GM19023 (cell line): ENCODE measurements at regions not wholly inside any gene's neighbourhood (a gene's known extent, or its start where the extent isn't known, plus 50 kb on each side); places are given as distances from the start of the nearest gene placed in this dataset.

ENCODE experiments used
- ATAC-seq: cut with Tn5 transposase; IDR thresholded peaks from one replicate; pipeline ENCODE4 v1.9.1; 2021; ENCODE audit warnings: mild to moderate bottlenecking, moderate library complexity; ENCODE audit not compliant: unreplicated experiment

DNA sequence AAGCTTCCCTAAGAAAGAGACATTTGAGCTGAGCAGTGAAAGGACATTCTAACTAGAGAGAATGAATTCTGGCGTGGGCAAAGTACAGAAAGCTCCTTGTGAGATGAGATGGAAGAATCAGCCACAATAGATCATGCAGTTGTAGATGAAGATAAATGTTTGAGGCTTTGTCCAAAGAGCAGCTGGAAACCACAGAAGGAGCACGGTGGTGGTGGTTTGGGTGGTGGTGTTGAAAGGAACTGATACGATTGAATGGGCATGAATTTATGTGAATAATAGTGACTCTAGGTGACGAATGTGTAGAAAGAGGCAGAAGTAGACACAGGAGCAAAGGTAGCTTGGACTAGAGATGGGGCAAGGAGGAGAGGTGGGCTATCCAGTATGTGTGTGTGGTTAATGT lies 260.5 kb upstream of the TMTC1 start:
- ATAC-seq = no peak

DNA sequence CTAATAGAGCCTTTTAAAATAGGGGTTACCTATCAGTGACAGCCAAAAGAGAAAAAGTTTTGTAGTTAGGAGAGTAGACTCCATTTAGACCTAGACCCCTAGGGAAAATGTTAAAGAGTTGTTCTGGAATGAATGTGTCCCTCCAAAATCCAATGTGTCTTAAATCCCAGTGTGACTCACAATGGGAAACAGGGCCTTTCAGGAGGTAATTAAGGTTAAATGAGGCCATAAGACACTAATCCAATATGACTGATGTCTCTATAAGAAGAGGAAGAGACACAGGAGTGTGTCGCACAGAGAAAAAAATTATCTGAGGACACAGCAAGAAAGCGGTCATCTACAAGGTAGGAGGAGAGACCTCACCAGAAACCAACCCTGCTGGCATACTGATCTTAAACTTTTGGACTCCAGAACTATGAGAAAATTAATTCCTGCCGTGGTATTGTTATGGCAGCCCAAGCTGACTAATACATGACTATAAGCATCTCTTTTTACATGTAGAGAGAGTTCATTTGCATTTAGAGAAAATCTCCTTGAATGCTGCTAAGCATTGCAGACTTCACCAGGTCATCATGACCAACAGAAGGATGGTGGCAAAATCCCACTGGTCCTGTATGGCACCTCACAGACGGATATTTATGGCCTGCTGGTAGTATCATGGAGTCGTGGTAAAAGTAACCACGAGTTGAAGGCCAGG lies 259.6 kb upstream of the TMTC1 start:
- ATAC-seq = no peak

DNA sequence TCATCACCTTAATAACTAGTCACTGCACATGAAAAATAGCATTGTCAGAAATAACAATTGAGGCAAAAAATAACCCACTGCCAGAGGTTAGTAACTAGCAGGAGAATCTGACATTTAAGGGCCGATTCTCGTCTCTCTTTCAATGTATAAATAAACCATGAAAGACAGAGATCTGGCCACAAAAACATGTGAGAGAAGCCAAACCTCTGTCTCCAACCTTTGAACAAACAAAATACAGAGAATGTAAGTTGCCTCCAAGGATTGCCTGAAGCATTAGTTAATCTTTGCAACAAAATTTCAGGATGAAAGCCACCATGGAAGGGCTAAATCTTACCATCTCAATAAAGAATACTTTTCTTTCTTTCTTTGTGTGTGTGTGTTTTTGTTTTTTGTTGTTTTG lies 257.4 kb upstream of the TMTC1 start:
- no peak for ATAC-seq

DNA sequence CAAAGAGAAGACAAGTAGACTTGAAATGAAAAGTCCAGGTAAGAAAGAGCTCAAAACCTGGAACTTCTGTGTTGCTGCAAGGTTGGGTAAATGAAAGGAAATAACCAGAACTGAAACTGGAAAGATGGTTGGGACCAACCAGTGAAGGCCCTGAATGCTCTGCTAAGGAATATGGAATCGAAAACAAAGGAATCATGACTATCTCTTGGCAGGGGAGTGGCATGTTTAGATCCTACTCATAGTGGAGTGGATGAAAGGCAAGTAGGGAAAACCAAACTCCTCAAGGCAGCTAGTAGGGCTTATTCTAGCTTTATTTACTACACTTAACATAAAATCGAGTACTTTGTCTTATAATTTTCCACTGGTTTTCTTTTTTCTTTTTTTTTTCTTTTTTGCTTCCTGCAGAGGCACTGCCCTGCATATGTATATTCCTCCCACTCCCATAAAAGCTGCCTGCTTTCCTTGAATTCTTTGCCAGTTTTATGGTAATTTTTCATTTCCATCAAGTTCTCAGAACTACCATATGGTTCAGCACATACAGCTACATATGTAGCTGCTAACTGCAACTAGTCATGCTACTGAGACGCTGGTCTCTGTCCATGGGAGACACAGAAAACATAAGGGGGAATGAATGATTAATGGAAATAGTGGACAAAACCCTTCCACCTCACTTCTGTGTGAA lies 247.1 kb upstream of the TMTC1 start:
- ATAC-seq = no peak

DNA sequence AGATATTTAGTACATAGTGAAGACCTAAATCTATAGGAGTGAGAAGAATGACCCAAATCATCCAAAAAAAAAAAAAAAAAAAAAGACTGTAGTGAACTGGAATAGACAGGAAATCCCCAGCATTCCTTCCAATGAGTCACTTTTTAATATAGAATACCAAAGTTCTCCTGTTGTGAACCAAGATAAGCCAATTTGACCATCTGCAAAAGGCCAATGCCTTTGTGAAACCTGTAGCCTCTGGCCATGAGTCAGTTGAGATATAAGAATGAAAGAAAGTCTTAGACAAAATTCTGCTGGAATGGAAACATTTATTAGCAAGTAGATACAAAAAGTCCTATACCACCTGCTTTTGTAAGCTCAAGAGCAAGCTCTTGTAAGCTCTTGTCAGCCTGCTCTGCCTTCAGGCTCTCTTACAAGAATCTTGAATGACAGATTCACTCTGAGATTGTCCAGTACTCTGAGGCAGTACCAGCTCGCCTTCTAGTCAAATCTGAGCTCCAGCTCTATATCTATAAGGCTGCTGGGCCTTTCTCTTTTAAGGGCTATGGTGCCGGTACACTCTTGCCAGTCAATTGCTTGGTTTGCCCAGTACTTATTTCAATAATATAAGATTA lies 243.0 kb upstream of the TMTC1 start:
- no peak for ATAC-seq

DNA sequence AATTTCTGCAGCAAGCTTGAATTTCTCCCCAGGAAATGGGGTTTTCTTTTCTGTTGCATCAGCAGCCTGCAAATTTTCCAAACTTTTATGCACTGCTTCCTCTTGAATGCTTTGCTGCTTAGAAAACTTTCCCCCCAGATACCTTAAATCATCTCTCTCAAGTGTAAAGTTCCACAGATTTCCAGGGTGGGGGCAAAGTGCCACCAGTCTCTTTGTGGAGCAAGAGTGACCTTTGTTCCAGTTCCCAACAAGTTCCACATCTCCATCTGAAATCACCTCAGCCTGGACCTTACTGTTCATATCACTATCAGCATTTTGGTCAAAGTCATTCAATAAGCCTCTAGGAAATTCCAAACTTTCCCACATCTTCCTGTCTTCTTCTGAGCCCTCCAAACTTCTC lies 241.6 kb upstream of the TMTC1 start:
- no peak for ATAC-seq

DNA sequence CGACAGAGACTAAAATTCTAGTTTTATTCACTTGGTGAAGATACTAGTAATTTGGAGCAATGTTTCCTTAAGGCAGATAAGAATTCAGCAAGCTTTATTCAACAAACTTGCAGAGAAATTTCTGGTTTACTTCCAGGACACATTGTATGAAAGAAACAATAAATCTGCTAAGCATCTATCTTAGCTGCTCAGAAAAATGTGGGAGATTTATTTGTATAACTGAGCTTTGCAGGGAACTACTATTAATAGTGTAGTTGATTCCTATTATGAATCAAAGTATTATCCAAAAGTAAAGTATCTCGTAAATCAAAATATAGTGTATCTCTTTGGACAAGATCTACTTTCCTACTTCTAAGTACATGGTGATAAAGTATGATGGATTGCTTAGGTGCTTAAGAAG lies 239.4 kb upstream of the TMTC1 start:
- ATAC-seq = no peak

DNA sequence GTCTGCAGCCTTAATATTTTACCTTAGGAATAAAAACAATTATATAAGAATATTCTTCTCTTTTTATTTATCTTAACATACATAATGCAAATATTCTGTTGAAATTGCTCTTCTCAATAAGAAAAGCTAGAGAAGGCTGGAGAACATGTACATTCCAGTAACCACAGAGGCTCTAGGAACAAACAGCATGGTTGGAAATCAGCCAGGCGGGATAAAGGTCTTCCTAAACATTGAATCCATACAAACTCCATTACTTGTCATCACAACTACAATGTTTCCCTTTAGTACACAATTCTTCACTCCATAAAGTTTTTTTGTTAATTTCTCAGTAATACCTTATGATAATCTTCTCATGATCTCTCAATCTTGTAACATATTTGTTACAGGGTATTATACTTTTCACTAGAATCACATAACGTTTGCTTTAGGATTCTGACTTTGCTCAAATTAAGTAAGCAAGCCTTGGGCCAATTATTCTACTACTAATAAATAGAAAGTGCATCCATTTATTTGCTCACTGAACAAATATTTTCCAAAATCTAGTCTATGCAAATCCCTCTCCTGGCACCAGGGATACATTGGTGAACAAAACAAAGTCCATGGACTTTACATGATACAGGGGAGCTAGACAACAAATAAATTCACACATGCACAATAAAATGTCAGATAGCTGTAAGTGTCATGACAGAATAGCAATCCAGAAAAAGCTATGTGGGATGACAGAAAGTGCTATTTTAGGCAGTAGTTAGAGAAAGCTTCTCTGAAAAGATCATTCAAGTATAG lies 237.5 kb upstream of the TMTC1 start:
- no peak for ATAC-seq

DNA sequence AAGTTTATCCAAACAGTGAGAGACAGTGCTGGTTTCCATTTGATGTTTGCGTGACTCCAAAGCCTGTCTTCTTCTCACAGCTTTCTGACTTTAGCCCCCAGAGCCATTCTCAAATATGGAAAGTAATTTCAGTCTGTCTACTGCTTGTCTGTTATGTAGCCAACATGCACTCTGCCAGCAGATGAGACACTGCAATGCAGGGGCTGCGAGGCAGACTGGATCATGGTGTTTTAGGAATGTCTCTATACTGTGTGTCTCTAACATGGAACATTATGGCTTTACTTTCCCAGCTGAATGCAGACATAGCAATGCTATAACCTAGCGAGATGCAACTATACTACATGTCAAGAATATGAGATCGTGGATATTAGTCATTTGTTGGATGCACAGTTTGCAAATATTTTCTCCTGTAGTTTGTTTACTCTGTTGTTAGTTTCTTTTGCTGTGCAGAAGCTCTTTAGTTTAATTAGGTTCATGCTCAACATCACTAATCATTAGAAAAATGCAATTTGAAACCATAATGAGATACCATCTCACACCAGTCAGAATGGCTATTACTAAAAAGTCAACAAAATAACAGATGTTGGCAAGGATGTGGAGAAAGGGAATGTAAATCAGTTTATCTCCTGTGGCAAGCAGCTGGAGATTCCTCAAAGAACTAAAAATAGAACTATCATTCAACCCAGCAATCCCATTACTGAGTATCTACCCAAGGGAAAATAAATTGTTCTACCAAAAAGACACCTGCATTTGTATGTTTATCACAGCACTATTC lies 235.8 kb upstream of the TMTC1 start:
- no peak for ATAC-seq

DNA sequence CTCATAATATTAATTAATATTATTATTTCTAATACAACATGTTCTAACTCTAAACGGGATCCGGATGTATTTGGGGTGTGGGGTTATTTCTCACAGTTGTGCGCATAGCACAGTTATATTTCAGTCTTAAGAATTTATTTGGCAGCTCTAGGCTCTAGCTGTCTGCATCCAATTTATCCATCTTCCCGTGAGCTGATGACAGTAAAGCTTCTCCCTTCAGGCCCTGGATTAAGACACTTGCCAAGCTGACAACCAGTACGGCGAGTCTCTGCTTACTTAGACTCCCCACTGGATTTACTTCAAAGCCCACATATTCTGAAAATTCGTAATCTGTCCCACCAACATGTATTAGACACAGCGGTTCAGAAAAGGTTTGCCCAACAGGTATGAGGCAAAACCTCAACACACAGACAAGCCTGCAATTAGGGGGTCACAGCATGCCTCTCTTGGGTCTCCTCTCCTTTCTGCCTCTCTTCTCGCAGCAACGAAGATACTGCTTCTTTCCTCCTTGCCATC lies 232.9 kb upstream of the TMTC1 start:
- ATAC-seq = no peak

DNA sequence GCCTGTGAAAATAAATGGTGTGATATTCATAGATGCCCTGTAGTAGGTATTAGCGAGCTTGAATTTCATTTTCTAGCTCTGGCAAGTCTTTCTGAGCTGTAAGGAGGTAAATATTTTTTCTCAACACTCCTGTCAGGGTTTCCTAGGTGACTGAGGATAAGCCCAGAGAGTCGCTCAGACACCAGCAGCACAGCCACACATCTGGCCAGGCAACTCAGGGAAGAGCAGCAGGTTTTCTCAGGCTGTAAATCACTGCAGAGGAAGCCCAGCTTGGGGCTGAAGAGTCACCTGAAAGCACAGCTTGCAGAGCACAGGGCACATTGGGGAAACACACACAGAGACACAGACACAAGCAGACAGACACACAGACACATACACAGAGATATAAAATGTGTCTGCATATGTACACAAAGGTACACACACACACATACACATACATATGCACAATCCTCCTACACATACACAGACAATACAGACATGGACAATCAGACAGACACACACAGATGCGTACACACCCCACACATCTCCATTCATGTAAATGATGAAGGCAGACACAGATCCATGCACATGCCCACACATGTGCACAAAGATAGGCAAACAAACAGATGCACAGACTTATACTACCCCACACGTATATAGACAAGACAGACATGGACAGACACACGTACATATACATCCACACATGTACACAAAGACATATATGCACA lies 232.0 kb upstream of the TMTC1 start:
- no peak for ATAC-seq

DNA sequence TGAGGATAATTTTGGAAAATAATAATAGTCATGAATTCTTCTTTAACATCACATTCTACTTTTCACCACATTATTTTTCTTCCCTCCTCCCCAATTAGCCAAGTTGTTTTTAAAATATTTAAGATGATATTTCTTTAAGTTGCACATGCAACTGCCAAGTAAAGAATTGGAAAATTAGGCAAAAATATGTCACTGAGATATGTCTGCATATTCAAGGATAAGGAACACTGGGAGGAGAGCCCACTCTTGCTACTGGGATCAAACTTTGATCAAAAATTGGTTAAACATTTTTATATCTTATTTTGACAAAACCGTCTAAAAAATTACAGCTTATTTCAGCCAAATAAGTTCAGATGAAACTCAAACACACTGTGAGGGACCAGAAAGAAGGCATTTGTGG lies 231.2 kb upstream of the TMTC1 start:
- no peak for ATAC-seq

DNA sequence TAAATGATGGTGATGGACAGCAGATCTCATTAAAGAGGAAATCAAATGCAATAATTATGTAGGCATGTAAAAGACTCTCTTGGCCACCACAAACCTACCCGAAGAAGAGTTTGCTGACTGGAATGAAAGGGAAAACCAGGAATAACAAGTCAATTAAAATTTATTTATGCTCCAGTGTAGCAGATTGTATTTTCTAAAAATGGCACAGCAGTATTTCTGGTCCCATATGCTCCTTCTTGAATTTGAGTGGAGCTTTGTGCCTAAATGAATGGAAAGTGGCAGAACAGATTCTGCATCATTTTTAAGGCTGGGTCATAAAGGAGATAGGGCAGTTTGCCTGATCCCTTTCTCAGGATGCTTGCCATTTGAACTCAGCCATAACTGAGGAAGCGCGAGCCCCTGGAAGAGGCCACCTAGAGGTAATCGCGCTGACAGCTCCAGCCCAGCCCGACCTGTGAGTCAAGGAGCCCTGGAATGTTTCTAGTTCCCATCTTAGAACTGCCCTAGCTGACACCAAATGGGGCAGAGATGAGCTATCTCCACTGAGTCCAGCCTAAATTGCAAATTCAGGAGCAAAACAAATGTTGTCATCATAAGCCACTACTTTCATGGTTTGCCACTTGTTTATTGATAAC lies 229.2 kb upstream of the TMTC1 start:
- ATAC-seq = no peak

DNA sequence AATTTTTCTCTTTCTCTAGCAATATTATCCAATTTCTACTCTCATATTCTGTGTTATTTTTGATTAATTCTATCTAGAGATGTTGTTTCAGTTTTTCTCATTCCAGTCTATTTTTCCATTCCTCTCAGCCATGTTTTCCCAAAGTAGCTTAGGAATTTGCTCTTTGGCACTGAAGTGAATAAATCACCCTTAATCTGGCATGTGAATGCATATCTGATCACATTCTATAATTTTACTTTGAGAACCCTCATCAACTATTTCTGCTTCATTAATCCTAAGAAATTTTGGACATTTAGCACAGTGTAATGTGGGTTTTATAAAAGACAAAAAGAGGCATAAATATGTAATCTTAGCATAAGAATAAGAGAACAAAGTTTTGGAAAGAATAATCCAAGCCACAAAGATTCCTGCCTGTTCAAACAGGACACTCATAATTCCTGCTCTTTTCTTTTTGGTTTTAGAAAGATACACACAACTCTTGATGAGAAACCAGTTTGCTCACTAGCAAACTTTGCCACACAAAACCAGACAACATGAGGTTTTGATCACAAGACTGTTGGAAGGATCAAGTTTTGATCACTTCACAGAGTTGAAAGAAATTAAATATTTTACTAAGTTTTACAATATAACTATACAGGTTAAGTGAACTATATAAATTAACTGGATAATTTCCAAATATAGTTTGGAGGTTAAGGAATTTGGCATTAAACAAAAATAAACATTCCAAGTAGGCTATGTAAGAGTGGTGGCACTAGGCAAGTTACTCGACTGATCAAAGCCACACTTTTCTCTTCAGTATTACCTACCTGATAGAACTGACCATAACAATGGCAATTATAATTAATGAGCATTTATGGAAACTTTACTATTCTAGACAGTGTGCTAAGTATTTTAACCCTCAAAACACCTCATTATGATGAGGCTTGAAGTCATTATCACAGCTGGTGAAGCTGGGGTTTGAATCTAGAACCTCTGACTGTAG lies 226.6 kb upstream of the TMTC1 start:
- ATAC-seq = no peak

DNA sequence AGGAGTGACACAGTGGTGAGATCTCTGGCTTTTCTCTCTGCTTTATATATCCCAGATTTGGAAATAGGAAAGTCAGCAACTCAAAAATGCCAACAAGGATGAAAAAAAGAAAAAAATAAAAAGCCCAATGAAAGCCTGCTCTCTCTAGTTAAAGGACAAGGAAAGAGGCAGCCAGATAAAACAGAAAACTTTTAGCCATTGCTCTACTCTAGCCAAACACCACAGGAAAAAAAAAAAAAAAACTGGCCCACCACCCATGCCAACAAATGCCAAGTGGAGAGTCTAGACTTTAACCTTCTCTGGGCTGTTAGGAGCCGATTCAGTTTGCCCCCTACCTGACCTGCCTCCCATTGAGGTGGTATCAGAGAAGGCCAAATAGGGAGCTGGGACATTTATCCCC lies 222.3 kb upstream of the TMTC1 start:
- ATAC-seq = no peak

DNA sequence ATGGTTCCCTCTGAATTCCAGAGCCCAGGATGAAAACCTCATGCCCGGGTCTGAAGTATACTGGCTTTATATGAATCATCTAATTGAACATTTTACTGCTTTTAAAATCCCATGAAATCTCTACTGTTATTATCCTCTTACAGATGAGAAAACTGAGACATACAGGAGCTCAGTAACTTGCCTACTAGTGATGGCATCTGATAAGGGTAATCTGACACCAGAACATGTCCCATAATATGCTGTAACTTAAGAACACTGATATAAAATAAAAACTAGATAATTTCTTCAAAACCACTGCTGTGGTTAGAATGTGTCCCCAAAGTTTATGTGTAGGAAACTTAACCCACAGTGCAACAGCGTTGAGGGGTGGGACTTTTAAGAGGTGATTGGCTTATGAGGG lies 219.6 kb upstream of the TMTC1 start:
- ATAC-seq = no peak

DNA sequence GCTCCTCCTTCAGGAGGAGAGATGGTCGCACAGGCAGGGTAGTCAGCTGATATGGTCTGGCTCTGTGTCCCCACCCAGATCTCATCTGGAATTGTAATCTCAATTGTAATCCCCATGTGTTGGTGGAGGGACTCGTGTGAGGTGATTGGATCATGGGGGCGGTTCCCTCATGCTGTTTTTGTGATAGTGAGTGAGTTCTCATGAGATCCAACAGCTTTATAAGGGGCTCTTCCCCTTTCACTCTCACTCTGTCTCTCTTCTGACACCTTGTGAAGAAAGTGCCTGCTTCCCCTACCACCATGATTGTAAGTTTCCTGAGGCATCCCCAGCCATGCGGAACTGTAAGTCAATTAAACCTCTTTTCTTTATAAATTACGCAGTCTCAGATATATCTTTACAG lies 218.9 kb upstream of the TMTC1 start:
- no peak for ATAC-seq

DNA sequence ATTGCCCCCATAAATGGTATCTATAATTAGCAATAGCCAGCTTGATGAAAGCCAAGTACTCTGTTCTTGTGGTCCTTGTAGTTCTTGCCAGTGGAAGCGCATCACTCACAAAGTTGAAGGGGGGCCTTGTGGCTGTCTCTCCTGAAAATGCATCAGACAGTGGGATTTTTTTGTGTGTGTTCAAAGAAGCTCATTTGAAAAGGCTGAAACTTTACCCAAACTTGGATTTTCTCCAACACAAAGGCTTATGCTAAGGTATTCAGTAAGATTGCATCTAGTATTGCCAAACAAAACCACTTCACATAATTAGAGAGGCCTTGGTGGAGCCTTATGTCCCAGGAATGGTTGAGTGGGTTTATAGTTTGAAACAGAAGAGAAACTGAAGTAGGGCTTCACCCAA lies 216.7 kb upstream of the TMTC1 start:
- no peak for ATAC-seq
